ENCODE measurements at regions not wholly inside any gene's neighbourhood (a gene's known extent, or its start where the extent isn't known, plus 50 kb on each side); places are given as distances from the start of the nearest gene placed in this dataset.
"Not testable (repeated sequence)": the region's sequence is repeated elsewhere in the genome, so short reads cannot be mapped to it uniquely, and the experiment has no call there.

DNA sequence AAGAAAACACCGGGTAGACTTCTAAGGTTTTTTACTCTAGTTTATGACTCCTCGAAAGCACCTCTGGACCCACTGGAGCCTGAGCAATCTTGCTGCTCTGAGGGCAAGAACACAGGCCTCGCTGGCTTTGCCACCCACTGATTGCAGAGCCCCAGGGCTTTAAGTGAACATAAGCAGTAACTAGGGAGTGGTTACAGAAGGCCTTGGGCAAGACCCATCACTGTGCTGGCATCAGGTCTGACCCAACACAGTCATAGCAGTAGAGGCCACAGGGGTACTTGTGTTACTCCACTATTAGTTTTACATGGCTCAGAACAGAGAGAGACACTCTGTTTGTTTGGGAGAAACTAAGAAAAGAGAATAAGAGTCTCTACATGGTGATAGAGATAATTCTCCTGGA lies 684.5 kb downstream of the FAM181B start:
- no peak for DNase-seq (ENCODE audit: low read depth)

DNA sequence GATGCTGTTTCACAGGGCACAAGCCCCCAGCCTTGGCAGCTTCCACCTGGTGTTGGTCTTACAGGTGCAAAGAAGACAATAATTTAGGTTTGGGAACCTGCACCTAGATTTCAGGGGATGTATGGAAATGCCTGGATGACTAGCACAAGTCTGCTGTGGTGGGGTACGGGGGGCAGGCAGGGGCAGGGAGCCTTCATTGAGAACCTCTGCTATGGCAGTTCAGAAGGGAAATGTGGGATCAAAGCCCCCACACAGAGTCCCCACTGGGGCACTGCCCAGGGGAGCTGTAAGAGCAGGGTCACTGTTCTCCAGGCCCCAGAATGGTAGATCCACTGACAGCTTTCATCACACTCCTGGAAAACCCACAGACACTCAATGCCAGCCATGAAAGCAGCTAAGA lies 686.5 kb downstream of the FAM181B start:
- DNase-seq (ENCODE audit: low read depth): no peak

DNA sequence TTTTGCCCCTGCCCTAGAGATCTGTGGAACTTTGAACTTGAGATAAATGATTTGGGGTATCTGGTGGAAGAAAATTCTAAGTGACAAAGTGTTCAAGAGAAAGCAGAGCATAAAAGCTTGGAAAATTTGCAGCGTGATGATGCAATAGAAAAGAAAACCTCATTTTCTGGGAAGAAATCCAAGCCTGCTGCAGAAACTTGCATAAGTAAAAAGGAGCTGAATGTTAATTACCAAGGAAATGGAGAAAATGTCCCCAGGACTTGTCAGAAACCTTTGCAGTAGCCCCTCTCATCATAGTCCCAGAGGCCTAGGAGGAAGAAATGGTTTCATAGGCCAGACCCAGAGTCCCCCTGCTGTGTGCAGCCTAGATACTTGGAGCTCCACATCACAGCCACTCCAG lies 686.9 kb downstream of the FAM181B start:
- no peak for DNase-seq (ENCODE audit: low read depth)

DNA sequence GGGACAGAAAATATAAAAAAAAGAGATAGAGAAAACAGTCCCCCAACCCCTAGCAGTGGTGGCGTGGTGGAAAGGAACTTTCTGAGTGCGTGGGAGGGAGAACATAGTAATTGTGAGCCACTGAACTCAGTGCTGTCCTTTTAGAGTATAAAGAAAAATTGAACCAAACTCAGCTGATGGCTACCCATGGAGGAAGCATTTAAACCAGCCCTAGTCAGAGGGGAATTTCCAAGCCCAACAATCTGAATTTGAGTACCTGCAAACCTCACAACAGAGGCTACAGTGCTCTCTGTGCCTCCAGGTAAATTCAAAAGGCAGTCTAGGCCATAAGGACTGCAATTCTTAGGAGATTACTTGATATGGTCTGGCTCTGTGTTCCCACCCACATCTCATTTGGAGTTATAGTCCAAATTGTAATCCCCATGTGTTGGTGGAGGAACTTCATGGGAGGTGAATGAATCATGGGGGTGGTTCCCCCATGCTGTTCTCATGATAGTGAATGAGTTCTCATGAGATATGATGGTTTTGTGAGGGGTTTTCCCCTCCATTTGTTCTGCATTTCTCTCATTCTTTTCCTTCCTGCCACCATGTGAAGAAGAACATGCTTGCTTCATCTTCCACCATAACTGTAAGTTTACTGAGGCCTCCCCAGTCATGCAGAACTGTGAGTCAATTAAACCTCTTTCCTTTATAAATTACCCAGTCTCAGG lies 687.8 kb downstream of the FAM181B start:
- no peak for DNase-seq (ENCODE audit: low read depth)

DNA sequence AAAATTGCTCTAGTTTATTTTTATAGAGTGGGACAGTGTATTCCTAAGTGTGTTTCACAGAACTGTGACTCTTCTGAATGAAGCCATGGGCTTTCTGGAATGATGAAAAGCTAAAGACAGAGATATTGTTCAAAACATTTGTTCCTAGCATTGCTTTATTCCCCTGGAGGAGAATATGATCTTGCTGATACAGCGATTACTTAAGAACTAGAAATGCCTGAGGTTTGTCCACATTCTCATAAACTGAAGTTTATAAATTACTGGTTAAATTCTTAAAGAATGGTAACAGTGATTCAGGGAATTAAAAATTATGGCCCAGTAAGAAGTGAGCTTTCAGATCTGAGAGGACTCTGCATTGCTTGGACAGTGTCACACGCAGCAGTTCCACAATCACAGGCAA lies 690.3 kb downstream of the FAM181B start:
- no peak for DNase-seq (ENCODE audit: low read depth)

DNA sequence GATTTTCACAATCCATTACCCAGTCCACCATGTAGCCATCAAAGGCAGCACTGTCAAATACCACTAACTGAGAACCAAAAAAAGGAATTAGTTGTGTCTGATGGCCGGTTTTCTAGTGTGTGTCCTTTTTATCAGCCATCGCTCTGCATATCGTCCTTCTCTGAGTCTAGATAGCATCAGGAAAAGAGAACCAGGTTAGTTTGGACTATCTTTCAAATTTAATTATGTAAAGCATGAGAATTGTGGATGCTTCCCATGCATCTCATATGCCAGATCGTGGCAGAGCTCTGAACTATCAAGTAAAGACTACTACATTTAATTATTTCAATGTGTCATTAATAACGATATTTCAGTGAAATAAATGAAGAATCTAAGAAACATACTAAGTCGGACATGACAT lies 691.9 kb downstream of the FAM181B start:
- DNase-seq (ENCODE audit: low read depth): no peak

DNA sequence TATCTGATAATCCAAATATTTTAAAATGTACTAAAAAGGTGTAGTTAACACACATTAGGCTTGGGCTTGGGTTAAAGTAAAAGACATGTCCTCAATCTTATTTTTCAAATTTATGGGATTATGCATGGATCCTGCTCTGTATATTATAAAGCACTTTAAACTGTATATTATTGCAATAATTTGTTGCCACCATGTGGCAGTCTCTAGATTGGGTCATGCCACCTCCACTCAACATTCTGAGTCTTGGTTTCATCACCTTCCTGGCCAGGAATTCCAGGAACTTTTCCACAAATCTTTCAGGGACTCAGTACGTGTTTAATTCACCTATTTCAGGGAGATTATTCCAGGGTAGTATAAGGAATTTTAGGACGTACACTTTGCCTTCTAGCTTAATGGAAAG lies 695.5 kb downstream of the FAM181B start:
- DNase-seq (ENCODE audit: low read depth): no peak

DNA sequence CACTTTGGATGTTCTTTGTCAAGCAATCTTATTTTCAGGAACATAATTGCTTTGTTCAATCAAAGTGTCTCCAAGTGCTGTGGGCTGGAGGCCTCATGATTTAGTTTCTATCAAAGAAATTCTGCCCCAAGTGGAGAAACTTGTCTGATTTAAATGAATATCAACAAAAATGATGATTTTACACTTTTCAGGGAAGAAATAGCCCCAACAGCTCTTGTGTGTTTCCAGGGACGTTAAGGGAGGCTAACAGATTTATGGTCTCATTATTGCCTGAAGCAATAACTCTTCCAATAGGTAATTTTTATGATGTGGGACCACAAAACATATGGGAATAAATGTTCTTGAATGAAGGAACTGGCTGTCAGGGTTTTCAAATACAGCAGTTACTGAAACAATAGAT lies 699.1 kb downstream of the FAM181B start:
- DNase-seq (ENCODE audit: low read depth): no peak

DNA sequence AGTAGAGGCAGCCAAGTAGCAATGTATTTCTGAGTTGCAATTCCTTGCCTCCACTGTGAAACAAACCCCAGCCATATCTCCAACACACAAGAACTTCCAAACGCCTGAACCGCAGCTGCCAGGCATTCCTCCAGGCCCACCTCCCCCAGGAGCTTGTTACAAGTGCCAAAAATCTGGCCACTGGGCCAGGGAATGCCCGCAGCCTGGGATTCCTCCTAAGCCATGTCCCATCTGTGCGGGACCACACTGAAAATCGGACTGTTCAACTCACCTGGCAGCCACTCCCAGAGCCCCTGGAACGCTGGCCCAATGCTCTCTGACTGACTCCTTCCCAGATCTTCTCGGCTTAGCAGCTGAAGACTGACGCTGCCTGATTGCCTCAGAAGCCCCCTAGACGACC lies 706.3 kb downstream of the FAM181B start:
- DNase-seq (ENCODE audit: low read depth): not testable (repeated sequence)

DNA sequence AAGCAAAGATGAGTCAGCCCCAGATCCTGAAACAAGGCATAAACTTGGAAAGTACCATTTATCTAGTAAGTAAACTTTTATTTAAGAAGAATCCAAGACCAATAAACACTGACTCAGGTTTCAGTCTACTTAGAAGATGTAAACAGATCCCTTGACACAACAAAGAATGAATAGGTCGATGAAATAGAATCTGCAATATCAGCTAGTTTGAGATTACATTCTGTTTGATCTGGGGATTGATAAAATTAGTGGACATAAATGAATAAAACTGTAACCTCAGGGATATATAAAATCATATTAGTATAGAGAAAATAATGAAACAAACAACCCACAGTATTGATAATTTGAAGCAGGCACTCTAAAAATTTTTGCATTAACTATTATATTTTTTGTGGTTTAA lies 708.9 kb downstream of the FAM181B start:
- no peak for DNase-seq (ENCODE audit: low read depth)

DNA sequence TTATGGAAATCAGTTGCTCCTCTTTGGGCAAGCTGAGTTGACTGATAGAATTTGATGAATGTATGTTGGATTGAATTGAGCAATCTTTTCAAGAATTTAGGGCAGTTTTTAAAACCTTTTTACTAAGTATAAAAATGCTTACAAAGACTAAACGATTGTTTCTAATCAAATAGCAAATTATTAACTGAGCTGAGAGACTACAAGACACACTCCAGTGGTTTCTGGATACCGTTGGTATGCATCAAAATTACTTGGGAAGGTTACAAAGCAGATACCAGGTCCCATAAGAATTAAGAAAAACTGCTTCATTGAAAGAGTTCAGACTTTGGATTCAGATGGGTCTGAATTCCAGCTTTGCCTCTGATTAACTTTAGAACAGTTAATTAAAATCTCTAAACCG lies 721.4 kb downstream of the FAM181B start:
- no peak for DNase-seq (ENCODE audit: low read depth)

DNA sequence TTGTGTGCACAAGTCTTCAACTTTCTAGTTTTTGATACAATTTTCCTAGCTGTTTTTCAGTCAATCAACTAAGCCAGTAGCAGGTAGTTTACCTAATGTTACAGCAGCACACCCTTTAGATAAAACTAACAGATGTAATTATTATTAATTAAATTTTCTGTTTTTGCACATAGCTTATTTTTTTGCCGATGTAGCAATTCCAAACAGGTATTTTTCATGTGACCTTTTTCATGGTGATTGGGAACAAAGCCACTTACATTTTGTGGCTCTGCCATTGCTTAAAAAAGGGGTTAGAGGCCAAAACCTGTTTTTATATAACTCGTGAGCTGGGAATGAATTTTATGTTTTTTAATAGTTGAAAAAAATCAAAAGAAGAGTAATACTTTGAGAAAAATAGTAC lies 724.5 kb downstream of the FAM181B start:
- no peak for DNase-seq (ENCODE audit: low read depth)

DNA sequence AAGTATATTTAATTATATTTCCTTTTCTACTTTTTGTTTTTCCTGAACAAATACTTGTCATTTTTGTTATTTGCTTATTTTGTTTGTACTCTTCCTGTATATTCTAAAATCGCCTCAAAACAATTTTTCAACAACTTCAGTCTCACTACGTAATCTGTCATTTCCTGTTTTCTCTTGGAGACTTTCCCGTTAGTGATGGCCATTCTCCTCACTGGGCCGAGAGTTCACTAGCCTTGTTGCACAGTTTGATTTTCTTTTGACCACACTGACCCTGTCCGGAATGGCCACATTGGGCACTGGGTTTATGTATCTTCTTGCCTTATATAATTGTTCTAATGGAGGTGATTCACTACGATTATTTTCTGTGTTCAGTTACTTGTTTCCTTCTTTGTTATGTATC lies 726.1 kb downstream of the FAM181B start:
- no peak for DNase-seq (ENCODE audit: low read depth)

DNA sequence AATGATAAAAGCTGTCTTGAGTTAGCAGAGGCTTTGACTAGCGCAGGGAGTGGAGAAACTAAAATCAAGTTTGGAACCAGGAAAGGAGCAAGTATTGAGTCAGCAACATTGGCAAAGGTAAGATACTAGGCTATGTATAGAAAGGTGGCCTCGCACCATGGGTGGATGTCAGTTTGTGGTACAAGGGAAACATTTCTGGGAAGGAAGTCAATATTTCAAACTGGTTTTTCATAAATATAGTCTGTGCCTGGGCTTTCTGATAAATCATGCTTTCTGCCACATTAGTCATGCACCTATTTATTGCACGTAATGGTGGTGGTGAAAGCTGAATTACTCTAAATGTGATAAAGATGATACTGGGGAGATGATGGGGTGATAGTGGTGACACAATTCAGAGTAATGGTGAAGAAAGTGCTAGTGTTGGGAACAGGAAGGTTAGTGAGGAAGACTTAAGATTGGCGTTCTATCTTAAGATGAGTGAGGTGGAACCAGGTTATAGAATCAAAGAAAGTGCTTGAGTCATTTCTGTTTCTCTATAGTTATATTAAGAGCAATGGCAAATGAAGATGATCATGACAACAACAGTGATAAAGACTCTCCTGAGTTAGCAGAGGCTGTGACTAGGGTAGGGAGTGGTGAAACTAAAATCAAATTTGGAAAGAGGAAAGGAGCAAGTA lies 729.0 kb downstream of the FAM181B start:
- DNase-seq (ENCODE audit: low read depth): no peak

DNA sequence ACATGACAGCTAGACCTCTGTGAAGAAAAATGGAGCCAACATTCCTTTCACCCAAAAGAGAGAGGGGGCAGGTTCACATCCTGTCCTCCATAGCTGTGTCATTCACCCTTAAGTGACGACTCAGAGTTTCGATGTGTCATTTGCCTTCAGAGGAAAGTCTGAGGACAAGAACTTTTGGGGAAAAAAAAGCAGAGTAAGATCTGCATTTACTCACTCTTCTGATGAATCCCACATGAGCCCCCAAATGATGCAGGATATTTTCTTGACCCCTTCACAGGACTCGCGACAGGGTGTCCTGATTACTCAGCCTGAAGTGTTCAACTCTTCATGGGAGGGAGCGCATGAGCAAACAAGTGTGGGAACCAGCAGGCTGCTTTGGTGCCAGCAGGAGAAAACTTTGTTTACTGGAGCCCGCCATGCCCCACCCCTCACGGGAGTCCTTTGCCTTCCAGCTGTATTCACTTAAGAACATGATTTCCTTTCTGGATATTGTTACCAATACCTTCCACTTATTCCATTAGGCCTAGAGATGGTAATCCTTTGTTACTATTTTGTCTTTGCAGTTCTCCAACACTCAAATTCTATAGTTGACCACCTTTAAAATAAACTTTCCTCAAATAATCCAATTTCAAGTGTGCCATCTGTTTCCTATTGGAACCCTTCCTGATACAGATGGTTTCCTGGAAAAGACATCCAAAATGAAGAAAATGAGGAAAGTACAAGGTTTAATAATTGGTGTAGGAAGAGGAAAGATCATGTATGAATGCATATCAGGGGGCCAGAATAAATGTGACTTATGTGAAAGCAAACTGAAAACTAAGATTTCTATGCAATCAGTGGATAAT lies 729.8 kb downstream of the FAM181B start:
- no peak for DNase-seq (ENCODE audit: low read depth)

DNA sequence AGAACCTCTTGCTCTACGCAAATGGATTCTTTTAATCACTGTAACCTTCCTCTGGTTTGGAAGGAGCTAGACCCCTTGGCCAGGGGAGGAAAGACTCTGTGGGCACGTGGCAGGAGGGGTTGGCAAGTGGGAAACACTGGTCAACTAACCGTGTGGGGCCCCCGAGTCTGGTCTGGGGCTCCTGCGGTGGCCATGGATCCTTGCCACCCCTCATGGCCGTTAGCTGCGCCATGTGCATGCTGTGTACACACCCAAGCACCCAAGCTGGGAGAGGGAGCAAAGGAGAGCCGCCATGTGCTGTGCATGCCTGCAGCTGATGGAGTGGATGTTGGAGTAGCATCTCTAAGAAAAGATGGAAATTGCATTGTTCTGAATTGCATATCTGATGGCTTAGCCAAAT lies 730.6 kb downstream of the FAM181B start:
- DNase-seq (ENCODE audit: low read depth): no peak

DNA sequence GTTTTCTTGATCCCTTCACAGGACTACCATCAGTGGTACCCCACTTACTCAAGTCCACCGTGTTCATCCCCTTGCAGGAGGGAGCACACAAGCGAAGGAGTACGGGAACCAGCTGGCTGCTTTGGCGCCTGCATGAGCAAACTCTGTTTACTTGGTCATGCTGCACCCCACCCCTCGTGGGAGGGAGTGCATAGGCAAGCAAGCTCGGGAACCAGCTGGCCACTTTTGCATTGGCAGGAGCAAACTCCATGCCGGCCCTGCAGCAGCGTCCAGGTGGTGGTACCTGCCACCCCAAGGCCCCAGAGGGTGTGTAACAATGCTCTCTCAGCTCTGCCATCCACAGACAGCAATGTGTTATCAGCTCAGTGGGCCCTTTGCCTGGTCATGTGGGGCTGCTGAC lies 737.8 kb downstream of the FAM181B start:
- DNase-seq (ENCODE audit: low read depth): no peak

DNA sequence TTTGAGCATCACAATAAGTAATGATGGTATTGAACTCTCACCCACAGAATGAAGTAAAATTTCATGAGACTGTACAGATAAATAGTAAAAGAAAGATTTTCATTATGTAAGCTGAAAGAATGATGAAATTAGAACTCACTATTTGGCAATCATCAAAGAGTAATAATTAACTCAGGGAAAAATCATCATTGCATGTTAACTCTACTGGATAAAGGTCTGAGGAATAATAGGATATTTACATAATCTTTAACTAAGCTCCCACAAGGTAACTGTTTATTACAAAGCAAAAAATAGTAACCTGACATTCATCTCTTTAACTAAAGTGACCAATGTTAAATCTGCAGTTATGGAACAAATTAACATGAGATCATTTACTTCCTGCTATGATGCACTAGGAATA lies 739.9 kb downstream of the FAM181B start:
- DNase-seq (ENCODE audit: low read depth): no peak

DNA sequence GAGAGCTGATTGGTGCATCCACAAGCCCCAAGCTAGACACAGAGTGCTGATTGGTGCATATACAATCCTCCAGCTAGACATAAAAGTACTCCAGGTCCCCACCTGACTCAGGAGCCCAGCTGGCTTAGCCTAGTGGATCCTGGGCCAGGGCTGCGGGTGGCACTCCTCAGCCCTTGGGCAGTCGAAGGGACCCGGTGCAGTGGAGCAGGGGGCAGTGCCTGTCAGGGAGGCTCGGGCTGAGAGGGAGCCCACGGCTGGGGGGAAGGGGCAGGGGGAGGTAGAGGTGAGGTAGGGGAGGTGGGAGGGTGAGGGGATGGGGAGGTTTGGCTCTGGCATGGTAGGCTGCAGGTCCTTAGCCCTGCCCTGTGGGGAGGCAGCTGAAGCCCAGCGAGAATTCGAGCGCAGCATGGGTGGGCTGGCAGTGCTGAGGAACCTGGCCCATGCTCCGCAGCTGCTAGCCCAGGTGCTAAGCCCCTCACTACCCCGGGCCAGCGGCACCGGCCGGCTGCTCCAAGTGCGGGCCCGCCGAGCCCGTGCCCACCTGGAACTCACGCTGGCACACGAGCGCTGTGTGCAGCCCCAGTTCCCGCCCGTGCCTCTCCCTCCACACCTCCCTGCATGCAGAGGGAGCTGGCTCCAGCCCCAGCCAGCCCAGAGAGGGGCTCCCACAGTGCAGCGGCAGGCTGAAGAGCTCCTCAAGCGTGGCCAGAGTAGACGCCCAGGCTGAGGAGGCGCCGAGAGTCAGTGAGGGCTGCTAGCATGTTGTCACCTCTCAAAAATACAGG lies 742.8 kb downstream of the FAM181B start:
- no peak for DNase-seq (ENCODE audit: low read depth)

DNA sequence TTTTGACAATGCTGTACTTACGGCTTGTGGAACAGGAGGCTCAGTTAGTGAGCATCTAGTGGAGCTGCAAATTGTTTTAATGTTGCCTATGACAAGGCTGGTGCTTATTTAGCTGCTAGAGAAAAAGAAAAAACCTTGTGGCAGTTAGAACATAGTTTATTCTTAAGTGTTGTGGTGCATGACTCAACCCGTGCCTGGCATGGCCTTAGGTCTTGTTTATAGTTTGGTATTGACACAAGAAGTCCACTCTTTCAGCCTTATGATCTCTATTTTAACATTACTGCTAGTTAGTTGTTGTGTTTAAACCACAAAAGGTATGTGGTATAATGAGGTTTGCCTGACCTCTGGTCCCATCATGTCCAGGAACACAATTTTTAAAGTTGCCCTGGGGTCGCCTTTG lies 744.6 kb downstream of the FAM181B start:
- DNase-seq (ENCODE audit: low read depth): no peak

DNA sequence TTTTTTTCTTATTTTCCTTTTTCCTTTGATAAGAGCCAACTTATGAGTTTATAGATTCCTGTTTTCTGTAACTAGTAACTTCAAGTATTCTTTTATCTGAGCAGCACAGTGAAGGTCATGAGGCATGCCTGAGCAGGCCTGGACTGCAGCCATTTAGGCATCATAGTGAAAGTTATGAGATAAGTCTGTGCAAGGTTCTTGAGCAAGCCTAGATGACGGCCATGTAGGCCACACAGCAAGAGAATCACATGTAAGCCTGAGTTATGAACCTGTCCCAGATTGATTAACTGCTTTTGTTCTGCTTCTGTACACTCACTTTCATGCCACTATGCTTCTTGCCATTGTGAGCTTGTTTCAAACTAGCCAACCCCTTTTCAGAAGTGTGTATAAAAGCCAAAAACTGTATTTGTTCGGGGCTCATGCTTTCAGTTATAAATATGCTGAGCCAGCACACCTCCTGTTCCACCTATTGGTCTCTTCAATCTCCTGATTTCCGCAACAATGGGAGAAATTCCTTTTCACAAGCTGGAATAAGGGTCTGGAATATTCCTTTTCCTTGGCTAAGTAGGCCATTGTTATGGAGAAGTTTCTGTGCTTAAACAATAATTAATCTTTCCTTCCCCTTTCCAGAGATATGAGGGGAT lies 745.7 kb downstream of the FAM181B start:
- DNase-seq (ENCODE audit: low read depth): no peak
